ENCODE measurements at regions not wholly inside any gene's neighbourhood (a gene's known extent, or its start where the extent isn't known, plus 50 kb on each side); places are given as distances from the start of the nearest gene placed in this dataset.

GRCh38 chr18:70535041-70535440 lies 246.2 kb downstream of the SOCS6 start:
- TF ChIP-seq, protein P1, sequence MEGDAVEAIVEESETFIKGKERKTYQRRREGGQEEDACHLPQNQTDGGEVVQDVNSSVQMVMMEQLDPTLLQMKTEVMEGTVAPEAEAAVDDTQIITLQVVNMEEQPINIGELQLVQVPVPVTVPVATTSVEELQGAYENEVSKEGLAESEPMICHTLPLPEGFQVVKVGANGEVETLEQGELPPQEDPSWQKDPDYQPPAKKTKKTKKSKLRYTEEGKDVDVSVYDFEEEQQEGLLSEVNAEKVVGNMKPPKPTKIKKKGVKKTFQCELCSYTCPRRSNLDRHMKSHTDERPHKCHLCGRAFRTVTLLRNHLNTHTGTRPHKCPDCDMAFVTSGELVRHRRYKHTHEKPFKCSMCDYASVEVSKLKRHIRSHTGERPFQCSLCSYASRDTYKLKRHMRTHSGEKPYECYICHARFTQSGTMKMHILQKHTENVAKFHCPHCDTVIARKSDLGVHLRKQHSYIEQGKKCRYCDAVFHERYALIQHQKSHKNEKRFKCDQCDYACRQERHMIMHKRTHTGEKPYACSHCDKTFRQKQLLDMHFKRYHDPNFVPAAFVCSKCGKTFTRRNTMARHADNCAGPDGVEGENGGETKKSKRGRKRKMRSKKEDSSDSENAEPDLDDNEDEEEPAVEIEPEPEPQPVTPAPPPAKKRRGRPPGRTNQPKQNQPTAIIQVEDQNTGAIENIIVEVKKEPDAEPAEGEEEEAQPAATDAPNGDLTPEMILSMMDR (IDR thresholded peaks at IDR 0.05; ENCODE audit: borderline replicate concordance, extremely low read depth, low read length, poor library complexity, severe bottlenecking), result no peak
- no peak for TF ChIP-seq EZH2 (IDR thresholded peaks at IDR 0.05; ENCODE audit: borderline replicate concordance, low read depth, low read length, severe bottlenecking)
